Panc1 (cell line): ENCODE measurements at regions not wholly inside any gene's neighbourhood (a gene's known extent, or its start where the extent isn't known, plus 50 kb on each side); places are given as distances from the start of the nearest gene placed in this dataset.

Experiments
- ATAC-seq: fragments of 200-7000 bp; cut with Tn5 transposase; 2 replicates; pipeline ENCODE4 v1.9.1; 2020; ENCODE audit warnings: mild to moderate bottlenecking, moderate library complexity
- BruUV-seq: library from RNA; stranded (reverse); fragments of 400-500 nt; replicated peaks from 2 replicates; lab custom pipeline; 2021; lab: Mats Ljungman, UMichigan
- CTCF ChIA-PET: fragments of 300-600 bp; sonication (Branson Sonifier 250); formaldehyde crosslinking; loops from one replicate; lab custom pipeline; 2022; ENCODE audit warnings: antibody characterized with exemption; lab: Charles Lee
- POLR2A ChIA-PET: fragments of 300-600 bp; sonication (Branson Sonifier 250); formaldehyde crosslinking; loops from one replicate; lab custom pipeline; 2022; ENCODE audit warnings: antibody characterized with exemption; lab: Charles Lee
- DNase-seq: peaks from one replicate; pipeline ENCODE4 v3.0.0-alpha.2; 2010; ENCODE audit warnings: low read depth, low spot score
- H3K27ac ChIP-seq: 2 replicates; pipeline ENCODE4 v1.5.1; 2011; ENCODE audit warnings: mild to moderate bottlenecking, low read length, inconsistent platforms
- H3K27me3 ChIP-seq: fragments of 200-500 bp; sonication (Bioruptor generic); 2 replicates; pipeline ENCODE4 v1.6.0; 2014; ENCODE audit warnings: low read length, inconsistent platforms; ENCODE audit not compliant: control insufficient read depth, insufficient read depth
- H3K36me3 ChIP-seq: fragments of 200-500 bp; sonication (Bioruptor generic); 2 replicates; pipeline ENCODE4 v1.5.1; 2014; ENCODE audit warnings: inconsistent platforms, mild to moderate bottlenecking, low read length, moderate library complexity; ENCODE audit not compliant: control insufficient read depth, insufficient read depth
- H3K4me1 ChIP-seq: 2 replicates; pipeline ENCODE4 v1.5.1; 2011; ENCODE audit warnings: inconsistent platforms, mild to moderate bottlenecking, low read length, moderate library complexity; ENCODE audit not compliant: control insufficient read depth, insufficient read depth
- H3K4me3 ChIP-seq, 2 experiments: 2 replicates each; pipeline ENCODE4 v1.5.1; 2011 to 2012; ENCODE audit warnings: low read depth in 2 of 2, low read length in 2 of 2, mild to moderate bottlenecking in 2 of 2, inconsistent platforms in 1 of 2, moderate library complexity in 1 of 2
- H3K9me3 ChIP-seq: fragments of 200-500 bp; sonication (Bioruptor generic); 2 replicates; pipeline ENCODE4 v1.5.1; 2014; ENCODE audit warnings: low read depth, mild to moderate bottlenecking, inconsistent platforms, low read length, moderate library complexity; ENCODE audit not compliant: control insufficient read depth, insufficient read depth
- POLR2AphosphoS5 ChIP-seq: IDR thresholded peaks from 2 replicates; pipeline ENCODE4 v1.6.1; 2012; ENCODE audit warnings: mild to moderate bottlenecking, low read depth, low read length, moderate library complexity
- SIN3A ChIP-seq: IDR thresholded peaks from 2 replicates; pipeline ENCODE4 v1.6.1; 2012; ENCODE audit warnings: low read depth, mild to moderate bottlenecking, low read length, moderate library complexity, borderline replicate concordance; ENCODE audit not compliant: insufficient read depth
- TCF7L2 ChIP-seq: IDR thresholded peaks from 2 replicates; pipeline ENCODE4 v1.6.1; 2011; ENCODE audit warnings: mild to moderate bottlenecking, low read depth, low read length, inconsistent platforms
- in situ Hi-C: cut with HindIII; loops from 2 replicates; pipeline ENCODE4 v1.10.0; 2016; ENCODE audit warnings: low sequenced_read_pairs, low pct_unique_long_range_greater_than_20kb
- intact Hi-C: fragments of 100-400 bp; cut with micrococcal nuclease; formaldehyde crosslinking; loops from one replicate; pipeline ENCODE4 v1.10.0; 2022; ENCODE audit not compliant: unreplicated experiment
- TF ChIP-seq, protein P1 (sequence below): fragments of 450-650 bp; IDR thresholded peaks from 2 replicates; pipeline ENCODE4 v1.5.1; 2017; ENCODE audit warnings: mild to moderate bottlenecking
- TF ChIP-seq, protein P2 (sequence below), 2 experiments: IDR thresholded peaks; 2 replicates each; pipeline ENCODE4 v1.6.1; 2011 to 2012; ENCODE audit warnings: low read depth in 2 of 2, control low read depth in 1 of 2, low read length in 1 of 2, mild to moderate bottlenecking in 1 of 2, moderate library complexity in 1 of 2; ENCODE audit not compliant: insufficient read depth in 1 of 2

DNA sequence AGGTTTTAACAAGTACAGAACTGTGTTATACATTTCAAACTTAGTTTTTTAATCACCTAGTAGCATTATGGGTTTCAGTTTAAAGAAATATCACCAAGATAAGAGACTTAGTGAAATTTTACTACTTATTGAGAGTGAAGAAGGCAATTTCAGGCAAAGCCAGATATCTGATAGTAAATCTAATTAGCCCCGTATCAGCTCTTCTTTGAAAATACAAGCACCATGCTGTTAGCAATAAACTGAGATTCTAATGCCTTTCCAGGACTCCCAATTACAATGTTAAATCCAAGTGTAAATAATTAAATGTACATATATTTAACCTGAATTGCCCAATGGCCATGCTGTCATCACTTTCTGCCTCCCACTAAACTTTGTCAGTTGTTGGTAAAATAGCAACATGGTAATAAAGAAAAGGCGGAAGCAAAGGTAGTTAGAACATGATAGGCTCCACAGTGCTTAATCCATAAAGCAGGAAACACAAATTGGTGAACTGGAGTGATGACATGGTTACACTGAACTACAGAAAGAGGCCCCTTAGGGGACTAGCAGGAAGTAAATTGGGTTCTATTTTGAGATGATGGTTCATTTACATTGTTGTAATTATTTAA, 646.1 kb downstream of the C12orf50 start:
- no TSS peak for BruUV-seq
- Histone ChIP-seq H3K4me3 (no peak overlapping the region), H3K27me3 (no peaks in the 10 kb centered on the region), H3K4me1 (no peaks in the 10 kb centered on the region), H3K27ac (no peak overlapping the region), H3K36me3 (no peaks in the 10 kb centered on the region), H3K9me3 (no peaks in the 10 kb centered on the region)
- CTCF ChIA-PET = no interaction called here
- ATAC-seq = no peak
- in situ Hi-C loops = no loop called here
- intact Hi-C loops = no loop called here
- TF ChIP-seq, protein P1, sequence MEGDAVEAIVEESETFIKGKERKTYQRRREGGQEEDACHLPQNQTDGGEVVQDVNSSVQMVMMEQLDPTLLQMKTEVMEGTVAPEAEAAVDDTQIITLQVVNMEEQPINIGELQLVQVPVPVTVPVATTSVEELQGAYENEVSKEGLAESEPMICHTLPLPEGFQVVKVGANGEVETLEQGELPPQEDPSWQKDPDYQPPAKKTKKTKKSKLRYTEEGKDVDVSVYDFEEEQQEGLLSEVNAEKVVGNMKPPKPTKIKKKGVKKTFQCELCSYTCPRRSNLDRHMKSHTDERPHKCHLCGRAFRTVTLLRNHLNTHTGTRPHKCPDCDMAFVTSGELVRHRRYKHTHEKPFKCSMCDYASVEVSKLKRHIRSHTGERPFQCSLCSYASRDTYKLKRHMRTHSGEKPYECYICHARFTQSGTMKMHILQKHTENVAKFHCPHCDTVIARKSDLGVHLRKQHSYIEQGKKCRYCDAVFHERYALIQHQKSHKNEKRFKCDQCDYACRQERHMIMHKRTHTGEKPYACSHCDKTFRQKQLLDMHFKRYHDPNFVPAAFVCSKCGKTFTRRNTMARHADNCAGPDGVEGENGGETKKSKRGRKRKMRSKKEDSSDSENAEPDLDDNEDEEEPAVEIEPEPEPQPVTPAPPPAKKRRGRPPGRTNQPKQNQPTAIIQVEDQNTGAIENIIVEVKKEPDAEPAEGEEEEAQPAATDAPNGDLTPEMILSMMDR = no peak
- TF ChIP-seq, protein P2, sequence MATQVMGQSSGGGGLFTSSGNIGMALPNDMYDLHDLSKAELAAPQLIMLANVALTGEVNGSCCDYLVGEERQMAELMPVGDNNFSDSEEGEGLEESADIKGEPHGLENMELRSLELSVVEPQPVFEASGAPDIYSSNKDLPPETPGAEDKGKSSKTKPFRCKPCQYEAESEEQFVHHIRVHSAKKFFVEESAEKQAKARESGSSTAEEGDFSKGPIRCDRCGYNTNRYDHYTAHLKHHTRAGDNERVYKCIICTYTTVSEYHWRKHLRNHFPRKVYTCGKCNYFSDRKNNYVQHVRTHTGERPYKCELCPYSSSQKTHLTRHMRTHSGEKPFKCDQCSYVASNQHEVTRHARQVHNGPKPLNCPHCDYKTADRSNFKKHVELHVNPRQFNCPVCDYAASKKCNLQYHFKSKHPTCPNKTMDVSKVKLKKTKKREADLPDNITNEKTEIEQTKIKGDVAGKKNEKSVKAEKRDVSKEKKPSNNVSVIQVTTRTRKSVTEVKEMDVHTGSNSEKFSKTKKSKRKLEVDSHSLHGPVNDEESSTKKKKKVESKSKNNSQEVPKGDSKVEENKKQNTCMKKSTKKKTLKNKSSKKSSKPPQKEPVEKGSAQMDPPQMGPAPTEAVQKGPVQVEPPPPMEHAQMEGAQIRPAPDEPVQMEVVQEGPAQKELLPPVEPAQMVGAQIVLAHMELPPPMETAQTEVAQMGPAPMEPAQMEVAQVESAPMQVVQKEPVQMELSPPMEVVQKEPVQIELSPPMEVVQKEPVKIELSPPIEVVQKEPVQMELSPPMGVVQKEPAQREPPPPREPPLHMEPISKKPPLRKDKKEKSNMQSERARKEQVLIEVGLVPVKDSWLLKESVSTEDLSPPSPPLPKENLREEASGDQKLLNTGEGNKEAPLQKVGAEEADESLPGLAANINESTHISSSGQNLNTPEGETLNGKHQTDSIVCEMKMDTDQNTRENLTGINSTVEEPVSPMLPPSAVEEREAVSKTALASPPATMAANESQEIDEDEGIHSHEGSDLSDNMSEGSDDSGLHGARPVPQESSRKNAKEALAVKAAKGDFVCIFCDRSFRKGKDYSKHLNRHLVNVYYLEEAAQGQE (IDR thresholded peaks at IDR 0.05; ENCODE audit: insufficient read depth in 1 of 2, low read depth in 2 of 2, low read length in 1 of 2) = no peak
- TF ChIP-seq SIN3A (no peak), TCF7L2 (no peak), POLR2AphosphoS5 (no peak)
- POLR2A ChIA-PET = no interaction called here
- no peak for DNase-seq

DNA sequence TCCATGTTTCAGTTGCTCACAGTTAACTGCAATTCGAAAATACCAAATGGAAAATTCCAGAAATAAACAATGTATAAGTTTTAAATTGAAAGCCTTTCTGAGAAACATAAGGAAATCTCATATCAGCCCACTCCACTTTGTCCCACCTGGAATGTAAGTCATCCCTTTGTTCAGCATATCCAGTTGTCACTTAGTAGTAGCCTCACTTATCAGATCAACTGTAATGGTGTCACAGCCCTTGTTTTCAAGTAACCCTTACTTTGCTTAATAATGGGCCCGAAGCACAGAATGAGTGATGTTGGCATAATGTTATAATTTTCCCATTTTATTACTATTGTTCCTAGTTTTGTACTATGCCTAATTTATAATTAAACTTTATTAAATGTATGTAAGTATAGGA, 646.8 kb downstream of the C12orf50 start:
- intact Hi-C loops (no loop called here), in situ Hi-C loops (no loop called here)
- no peaks in the 10 kb centered on the region for H3K36me3 ChIP-seq
- no peak overlapping the region for H3K4me3 ChIP-seq
- ChIA-PET POLR2A (no interaction called here), CTCF (no interaction called here)
- H3K27ac ChIP-seq = no peak overlapping the region
- H3K4me1 ChIP-seq = no peaks in the 10 kb centered on the region
- ATAC-seq (no peak), DNase-seq (no peak)
- BruUV-seq = no TSS peak
- H3K9me3 ChIP-seq = no peaks in the 10 kb centered on the region
- TF ChIP-seq, protein P1 = no peak
- TF ChIP-seq SIN3A (no peak), POLR2AphosphoS5 (no peak)
- TF ChIP-seq, protein P2 (IDR thresholded peaks at IDR 0.05; ENCODE audit: insufficient read depth in 1 of 2, low read depth in 2 of 2, low read length in 1 of 2) = no peak
- H3K27me3 ChIP-seq = no peaks in the 10 kb centered on the region
